Kidney (tissue), 13 donors: ENCODE measurements at regions not wholly inside any gene's neighbourhood (a gene's known extent, or its start where the extent isn't known, plus 50 kb on each side); places are given as distances from the start of the nearest gene placed in this dataset.

Source experiments
- DNase-seq, 5 donors: peaks; one replicate each; pipeline ENCODE4 v3.0.0-alpha.2; 2013 to 2020
- FAIRE-seq: peaks from 2 replicates; lab custom pipeline; 2012; peaks lifted over from hg19 to GRCh38; lab: Jason Lieb, UNC
- H3K27ac ChIP-seq, 2 donors: one replicate each; pipeline ENCODE4 v1.7.0; 2013; ENCODE audit warnings: low read depth in 2 of 2, low read length in 2 of 2, inconsistent platforms in 1 of 2
- H3K27me3 ChIP-seq: one replicate; pipeline ENCODE4 v1.7.1; 2013; ENCODE audit warnings: low read length, inconsistent platforms; ENCODE audit not compliant: control insufficient read depth, insufficient read depth
- H3K36me3 ChIP-seq, 3 donors: one replicate each; pipeline versions ENCODE4 v1.7.0 to v1.7.1; 2013; ENCODE audit warnings: low read length in 3 of 3, control low read depth in 1 of 3, inconsistent platforms in 1 of 3; ENCODE audit not compliant: insufficient read depth in 3 of 3, control insufficient read depth in 2 of 3
- H3K4me1 ChIP-seq, 3 donors: one replicate each; pipeline versions ENCODE4 v1.7.0 to v1.7.1; 2013; ENCODE audit warnings: low read length in 3 of 3, inconsistent platforms in 1 of 3, low read depth in 1 of 3; ENCODE audit not compliant: control insufficient read depth in 2 of 3, insufficient read depth in 2 of 3
- H3K4me3 ChIP-seq, 3 donors: one replicate each; pipeline versions ENCODE4 v1.7.0 to v1.8.1; 2013; ENCODE audit warnings: low read length in 3 of 3, control low read depth in 1 of 3, inconsistent platforms in 1 of 3
- H3K9ac ChIP-seq, 3 donors: one replicate each; pipeline versions ENCODE4 v1.7.0 to v1.7.1; 2013; ENCODE audit warnings: low read length in 3 of 3, control low read depth in 1 of 3, inconsistent platforms in 1 of 3
- H3K9me3 ChIP-seq, 3 donors: one replicate each; pipeline versions ENCODE4 v1.7.0 to v1.7.1; 2013; ENCODE audit warnings: low read length in 3 of 3, control low read depth in 1 of 3, inconsistent platforms in 1 of 3; ENCODE audit not compliant: control insufficient read depth in 2 of 3, insufficient read depth in 1 of 3
- intact Hi-C: fragments of 100-400 bp; cut with DNase I; formaldehyde crosslinking; loops from one replicate; pipeline ENCODE4 v1.11.1; 2022
- TF ChIP-seq, protein P1 (sequence below): IDR thresholded peaks from 3 replicates; pipeline ENCODE4 v1.5.1; 2012; ENCODE audit warnings: mild to moderate bottlenecking, moderate library complexity, borderline replicate concordance; ENCODE audit not compliant: insufficient read depth; ENCODE audit errors: extremely low read depth
- donor health status: control.
- donor health status: control.
- donor health status: control.
- donor health status: control.
- donor health status: control.
- donor health status: DM: yes; HTN: yes; CAD: no.
- donor health status: Normal renal cell carcinoma (clear cell type).

DNA sequence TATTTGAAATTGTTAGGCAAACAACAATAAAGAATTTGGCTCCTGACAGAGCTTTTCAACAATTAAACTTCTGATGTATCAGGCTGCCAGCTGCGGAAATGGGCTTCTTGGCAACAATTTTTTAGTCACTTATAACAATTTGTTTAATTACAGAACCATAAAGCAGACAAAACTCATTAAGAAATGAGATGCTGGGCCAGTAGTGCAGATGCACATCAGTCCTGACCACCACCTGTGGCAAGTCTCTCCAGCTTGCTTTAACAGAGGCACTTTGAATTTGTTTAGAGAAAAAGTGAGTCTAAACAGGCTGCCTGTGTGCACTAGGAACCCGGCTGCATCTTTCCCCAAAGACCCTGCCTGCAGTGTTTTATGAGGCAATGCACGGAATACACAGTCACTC, 1124.4 kb downstream of the NXPH1 start:
- Histone ChIP-seq H3K4me3 (no peak overlapping the region), H3K27me3 (no peaks in the 10 kb centered on the region), H3K27ac (no peak overlapping the region), H3K4me1 (no peaks in the 10 kb centered on the region), H3K9me3 (no peaks in the 10 kb centered on the region), H3K9ac (no peak overlapping the region), H3K36me3 (no peaks in the 10 kb centered on the region)
- DNase-seq = no peak
- no peak for FAIRE-seq
- intact Hi-C loops = no loop called here
- TF ChIP-seq, protein P1, sequence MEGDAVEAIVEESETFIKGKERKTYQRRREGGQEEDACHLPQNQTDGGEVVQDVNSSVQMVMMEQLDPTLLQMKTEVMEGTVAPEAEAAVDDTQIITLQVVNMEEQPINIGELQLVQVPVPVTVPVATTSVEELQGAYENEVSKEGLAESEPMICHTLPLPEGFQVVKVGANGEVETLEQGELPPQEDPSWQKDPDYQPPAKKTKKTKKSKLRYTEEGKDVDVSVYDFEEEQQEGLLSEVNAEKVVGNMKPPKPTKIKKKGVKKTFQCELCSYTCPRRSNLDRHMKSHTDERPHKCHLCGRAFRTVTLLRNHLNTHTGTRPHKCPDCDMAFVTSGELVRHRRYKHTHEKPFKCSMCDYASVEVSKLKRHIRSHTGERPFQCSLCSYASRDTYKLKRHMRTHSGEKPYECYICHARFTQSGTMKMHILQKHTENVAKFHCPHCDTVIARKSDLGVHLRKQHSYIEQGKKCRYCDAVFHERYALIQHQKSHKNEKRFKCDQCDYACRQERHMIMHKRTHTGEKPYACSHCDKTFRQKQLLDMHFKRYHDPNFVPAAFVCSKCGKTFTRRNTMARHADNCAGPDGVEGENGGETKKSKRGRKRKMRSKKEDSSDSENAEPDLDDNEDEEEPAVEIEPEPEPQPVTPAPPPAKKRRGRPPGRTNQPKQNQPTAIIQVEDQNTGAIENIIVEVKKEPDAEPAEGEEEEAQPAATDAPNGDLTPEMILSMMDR = no peak

DNA sequence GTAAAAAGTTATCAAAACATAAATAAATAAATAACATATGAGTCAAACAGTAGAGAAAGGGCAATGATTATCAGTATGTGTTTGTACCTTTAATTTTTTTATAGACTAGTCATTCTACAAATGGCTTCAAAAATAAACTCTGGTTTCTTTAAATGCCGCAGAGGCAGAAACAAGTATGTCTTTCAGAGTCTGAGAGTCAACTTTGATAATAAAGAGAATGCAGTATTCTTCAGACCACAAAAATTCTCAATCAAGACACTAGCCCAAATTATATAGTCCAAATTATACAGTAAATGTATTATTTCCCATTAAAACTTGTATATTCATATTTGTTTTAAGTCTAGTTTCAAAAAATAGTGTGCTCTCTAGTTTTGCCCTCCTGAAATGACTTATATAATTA, 1142.3 kb downstream of the NXPH1 start:
- DNase-seq (no peak), FAIRE-seq (no peak)
- Histone ChIP-seq H3K4me1 (no peaks in the 10 kb centered on the region), H3K4me3 (no peak overlapping the region), H3K36me3 (no peaks in the 10 kb centered on the region), H3K9me3 (no peaks in the 10 kb centered on the region), H3K27ac (no peak overlapping the region), H3K9ac (no peak overlapping the region), H3K27me3 (no peaks in the 10 kb centered on the region)
- intact Hi-C loops = no loop called here
- TF ChIP-seq, protein P1 = no peak

DNA sequence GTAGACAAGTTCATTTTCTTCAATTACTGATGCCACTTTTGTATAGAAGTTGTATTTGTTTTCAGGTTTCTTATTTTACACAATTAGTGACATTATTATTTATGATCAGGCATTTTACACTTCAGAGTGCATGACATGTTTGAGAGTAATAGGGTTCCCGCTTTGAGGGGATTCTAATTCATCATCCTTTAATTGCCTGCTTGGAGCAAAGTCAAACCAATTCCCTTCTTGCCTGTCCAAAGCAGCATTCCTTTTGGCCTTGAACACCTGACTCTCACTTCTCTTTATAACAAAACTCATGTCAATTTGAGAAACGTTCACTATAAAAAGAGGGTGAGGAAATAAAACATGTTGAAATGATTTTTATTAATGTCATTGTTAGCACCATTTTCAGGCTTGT, 1149.4 kb downstream of the NXPH1 start:
- TF ChIP-seq, protein P1 = no peak
- H3K4me1 ChIP-seq = no peaks in the 10 kb centered on the region
- H3K27me3 ChIP-seq = no peaks in the 10 kb centered on the region
- intact Hi-C loops = no loop called here
- H3K27ac ChIP-seq = no peak overlapping the region
- H3K9me3 ChIP-seq = no peaks in the 10 kb centered on the region
- H3K4me3 ChIP-seq = no peak overlapping the region
- no peak overlapping the region for H3K9ac ChIP-seq
- no peaks in the 10 kb centered on the region for H3K36me3 ChIP-seq
- DNase-seq (peak in 2 of 5 donors; percentile 14 to 20), FAIRE-seq (no peak)

DNA sequence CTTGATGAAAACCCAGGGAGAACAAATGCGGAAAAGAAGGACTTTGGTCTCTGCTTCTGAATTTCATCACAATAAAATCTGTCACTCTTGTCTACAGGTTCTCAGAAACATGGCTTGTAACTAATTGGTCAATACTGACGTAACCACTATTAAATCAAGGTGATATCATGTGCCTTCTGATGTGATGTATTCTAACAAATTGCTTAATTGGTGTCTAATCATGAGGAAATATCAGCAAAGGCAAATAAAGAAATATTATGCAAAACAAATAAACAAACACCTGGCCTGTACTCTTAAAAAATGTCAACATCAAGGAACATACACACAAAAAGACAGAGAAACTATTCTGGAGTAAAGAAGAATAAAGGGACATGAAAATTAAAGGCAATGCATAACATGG, 1165.0 kb downstream of the NXPH1 start:
- Histone ChIP-seq H3K4me1 (no peaks in the 10 kb centered on the region), H3K9ac (no peak overlapping the region), H3K9me3 (peaks cover 0 to 4% (median 0%) of the 10 kb centered on the region in 3 donors), H3K36me3 (no peaks in the 10 kb centered on the region), H3K4me3 (no peak overlapping the region), H3K27me3 (no peaks in the 10 kb centered on the region), H3K27ac (no peak overlapping the region)
- DNase-seq = no peak
- no peak for FAIRE-seq
- intact Hi-C loops = no loop called here
- TF ChIP-seq, protein P1 = no peak
